KBM-7 (cell line): ENCODE measurements at regions not wholly inside any gene's neighbourhood (a gene's known extent, or its start where the extent isn't known, plus 50 kb on each side); places are given as distances from the start of the nearest gene placed in this dataset.
"Not testable (repeated sequence)": the region's sequence is repeated elsewhere in the genome, so short reads cannot be mapped to it uniquely, and the experiment has no call there.

Experiments used
- DNase-seq: peaks from one replicate; pipeline ENCODE4 v3.0.0-alpha.2; 2015
- in situ Hi-C: fragments of 300-500 bp; cut with MboI; formaldehyde crosslinking; loops from 2 replicates; pipeline ENCODE4 v1.14.3; 2020; ENCODE audit warnings: low sequenced_read_pairs, low pct_unique_long_range_greater_than_20kb, mixed read lengths

- not testable (repeated sequence) for DNase-seq
These were observed 139.8 kb downstream of the SPATA31A6 start for GRCh38 chr9:42323084-42323809.

GRCh38 chr9:42325142-42325541 is 141.7 kb downstream of the SPATA31A6 start:
- DNase-seq, in situ Hi-C loops: not testable (repeated sequence)

More at GRCh38 chr9:42323084-42323809, 139.8 kb downstream of the SPATA31A6 start:
- in situ Hi-C loops, result not testable (repeated sequence)

DNA sequence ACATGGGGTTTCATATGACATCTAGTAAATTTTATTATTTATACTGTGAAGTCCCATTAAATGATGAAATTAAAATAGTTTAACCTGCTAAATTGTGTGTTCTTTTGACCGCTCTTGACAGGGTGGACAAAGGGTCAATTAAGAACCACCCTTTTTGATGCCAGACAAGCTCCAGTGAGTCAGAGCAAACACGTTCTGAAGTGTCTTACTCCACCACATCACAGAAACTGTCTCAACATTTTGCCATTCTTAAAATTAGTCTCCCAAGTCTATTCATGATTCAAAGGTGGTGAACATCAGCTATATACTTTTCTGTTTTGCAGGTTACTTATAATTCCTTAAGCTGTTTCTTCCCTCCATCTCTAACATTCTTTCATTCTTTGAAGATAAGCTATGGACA is 142.1 kb downstream of the SPATA31A6 start:
- DNase-seq, in situ Hi-C loops: not testable (repeated sequence)

DNA sequence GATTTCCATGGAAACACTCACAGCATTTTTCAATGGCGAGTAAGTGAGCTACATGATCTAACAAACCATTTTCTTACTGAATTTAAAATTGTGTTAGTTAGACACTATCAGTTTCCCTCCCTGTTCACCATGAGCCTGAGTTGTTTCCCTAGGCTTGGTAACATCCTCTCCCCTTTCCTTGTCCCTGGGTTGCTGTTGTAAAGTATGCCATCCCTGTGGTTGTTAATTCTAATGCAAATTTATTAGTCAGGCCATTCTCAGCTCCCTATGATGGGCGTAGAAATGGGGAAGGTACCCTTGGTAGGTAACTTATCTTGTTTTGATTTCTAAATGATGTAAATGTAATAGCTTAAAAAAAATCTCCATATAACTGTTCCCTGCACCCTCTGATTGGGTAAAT is 143.0 kb downstream of the SPATA31A6 start:
- DNase-seq, in situ Hi-C loops: not testable (repeated sequence)

GRCh38 chr9:42335342-42335741 is 151.9 kb downstream of the SPATA31A6 start:
- in situ Hi-C loops, DNase-seq: not testable (repeated sequence)

- in situ Hi-C loops, DNase-seq: not testable (repeated sequence)
These were observed 152.7 kb downstream of the SPATA31A6 start for GRCh38 chr9:42335984-42336657.

DNA sequence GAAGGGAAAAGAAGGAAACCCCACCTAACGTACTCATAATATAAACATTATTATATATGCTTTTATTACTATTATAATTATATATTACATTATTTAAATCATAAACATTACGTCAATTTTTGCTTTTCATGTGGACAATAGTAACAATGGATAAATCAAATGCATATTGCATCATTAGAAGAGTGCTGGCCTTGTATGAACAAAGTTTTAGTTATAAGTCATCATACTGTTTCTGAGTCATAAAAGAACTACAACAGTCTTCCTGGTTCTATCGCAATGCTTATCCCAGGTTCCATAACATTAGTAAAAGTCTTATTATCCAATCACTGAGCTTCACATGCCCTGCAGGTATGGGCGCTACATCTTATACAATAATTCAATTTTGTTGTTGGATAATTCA is 154.8 kb downstream of the SPATA31A6 start:
- in situ Hi-C loops, DNase-seq: not testable (repeated sequence)

GRCh38 chr9:42339671-42340434 is 156.4 kb downstream of the SPATA31A6 start:
- in situ Hi-C loops, result not testable (repeated sequence)

GRCh38 chr9:42340435-42340723 is 156.9 kb downstream of the SPATA31A6 start:
- in situ Hi-C loops, DNase-seq: not testable (repeated sequence)

More at GRCh38 chr9:42339671-42340434, 156.4 kb downstream of the SPATA31A6 start:
- DNase-seq, result not testable (repeated sequence)

DNA sequence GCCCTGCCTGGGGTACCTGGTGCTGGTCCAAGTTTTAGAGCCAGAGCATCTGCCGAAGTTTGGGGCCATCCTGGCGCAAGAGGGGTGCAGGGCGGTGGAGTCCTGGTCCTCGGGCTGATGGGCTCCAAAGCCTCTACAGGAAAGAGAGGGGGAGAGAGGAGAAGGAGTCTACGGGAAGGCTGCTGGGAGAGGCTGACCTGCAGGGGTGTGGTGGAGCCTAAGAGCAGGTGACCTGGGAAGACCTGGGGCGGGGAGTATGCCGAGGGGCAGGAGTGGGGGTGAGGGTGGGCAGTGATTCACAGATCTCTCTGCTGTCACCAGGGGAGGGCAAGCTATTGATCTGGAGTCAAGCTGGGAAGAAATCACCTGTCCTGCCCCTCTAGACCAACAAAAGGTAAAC is 158.4 kb downstream of the SPATA31A6 start:
- DNase-seq, in situ Hi-C loops: not testable (repeated sequence)

DNA sequence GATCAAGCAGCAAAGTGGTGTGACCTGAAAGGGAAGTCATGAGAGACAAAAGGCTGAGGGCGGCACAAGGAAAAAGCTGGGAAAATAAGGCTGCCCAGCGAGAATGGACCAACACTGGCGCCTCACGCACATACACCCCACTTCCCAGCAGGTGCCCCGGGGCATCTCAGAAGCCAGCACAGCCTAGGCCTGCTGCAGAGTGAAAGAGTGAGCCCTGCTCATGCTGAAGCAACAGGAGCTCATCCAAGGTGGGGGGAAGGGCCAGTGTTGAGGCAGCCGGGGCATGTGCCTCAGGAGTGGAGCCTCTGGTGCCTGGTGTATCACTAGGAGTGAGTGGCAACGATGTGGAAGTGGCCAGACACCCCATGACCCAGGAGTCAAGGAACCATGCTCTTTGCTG is 158.8 kb downstream of the SPATA31A6 start:
- in situ Hi-C loops, result not testable (repeated sequence)

DNA sequence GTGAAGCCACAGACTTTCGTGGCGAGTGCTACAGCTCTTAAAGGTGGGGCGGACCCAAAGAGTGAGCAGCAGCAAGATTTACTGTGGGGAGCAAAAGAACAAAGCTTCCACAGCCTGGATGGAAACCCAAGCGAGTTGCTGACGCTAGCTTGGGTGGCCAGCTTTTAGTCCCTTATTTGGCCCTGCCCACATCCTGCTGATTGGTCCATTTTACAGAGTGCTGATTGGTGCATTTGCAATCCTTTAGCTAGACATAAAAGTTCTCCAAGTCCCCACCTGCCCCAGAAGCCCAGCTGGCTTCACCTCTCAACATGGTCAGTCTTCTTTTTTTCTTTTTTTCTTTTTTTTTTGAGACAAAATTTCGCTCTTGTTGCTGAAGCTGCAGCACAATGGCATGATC is 161.0 kb downstream of the SPATA31A6 start:
- in situ Hi-C loops, DNase-seq: not testable (repeated sequence)

More for the DNA sequence above, 158.8 kb downstream of the SPATA31A6 start:
- DNase-seq, result not testable (repeated sequence)

DNA sequence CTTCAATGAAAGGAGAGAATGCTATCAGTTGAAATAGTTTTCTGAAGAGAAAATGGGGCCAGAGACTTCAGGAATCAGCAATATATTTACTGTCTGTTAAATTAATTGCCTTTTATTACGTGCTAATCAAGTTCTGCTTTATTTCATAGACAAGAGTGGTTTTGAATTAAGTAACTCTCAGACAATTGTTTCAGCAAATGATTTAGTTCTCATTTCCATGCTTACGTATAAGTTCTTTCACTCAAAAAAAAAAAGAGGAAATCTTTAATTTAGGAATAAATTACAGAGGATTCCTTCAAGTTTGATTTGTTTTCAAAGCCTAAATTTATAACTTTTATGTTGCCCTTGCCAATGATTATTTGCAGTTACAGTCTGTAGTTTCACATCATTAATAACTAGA is 163.5 kb downstream of the SPATA31A6 start:
- in situ Hi-C loops, result not testable (repeated sequence)

GRCh38 chr9:42349181-42349580 is 165.7 kb downstream of the SPATA31A6 start:
- DNase-seq, in situ Hi-C loops: not testable (repeated sequence)

More for the DNA sequence above, 163.5 kb downstream of the SPATA31A6 start:
- not testable (repeated sequence) for DNase-seq

DNA sequence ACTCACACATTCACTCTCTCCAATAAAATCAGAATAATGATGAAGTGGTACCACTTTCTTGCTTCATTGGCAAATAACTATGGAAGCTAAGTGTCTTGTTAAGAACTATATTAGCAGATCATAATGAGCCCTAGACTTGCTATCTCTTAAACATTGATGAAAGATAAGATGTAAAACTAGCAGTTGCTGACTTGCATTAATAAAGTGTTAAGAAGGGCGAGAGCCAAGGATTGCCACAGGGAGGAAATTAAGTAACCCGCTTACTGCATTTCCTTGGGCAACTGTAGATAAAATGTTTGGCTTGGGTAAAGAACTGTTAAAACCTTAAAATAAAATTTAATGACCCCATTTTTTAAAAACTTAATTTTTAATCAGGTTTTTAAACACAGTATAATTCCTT is 167.0 kb downstream of the SPATA31A6 start:
- DNase-seq, in situ Hi-C loops: not testable (repeated sequence)

- DNase-seq, in situ Hi-C loops: not testable (repeated sequence)
These were observed 174.3 kb downstream of the SPATA31A6 start for GRCh38 chr9:42357604-42358373.

DNA sequence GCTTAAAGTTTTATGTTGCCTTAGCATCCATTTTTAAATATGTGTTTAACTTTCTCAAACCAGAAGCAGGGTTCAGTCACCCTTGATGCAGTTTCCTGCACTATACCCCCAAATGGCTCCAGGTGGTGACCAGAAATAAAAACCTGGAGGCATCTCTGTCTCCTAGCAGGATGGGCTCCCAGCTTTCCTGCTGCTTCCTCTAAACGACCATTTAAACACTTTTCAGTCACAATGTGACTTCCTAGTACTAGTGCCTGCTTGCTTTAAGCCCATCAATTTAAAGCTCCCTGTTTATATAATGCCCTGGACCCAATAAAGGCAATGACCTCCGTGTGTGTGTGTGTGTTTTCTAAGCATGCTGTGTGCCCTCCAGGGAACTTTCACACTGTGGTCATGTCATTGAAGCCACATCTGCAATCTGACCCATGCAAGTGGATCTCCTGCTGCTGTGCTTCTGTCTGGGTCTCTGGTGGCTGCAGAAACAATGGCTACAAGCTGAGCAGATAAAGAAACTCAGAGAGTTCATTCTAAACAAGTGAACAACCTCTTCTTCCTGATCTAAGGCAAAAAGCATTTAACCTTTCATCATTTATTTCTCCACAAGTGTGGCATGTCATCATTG is 175.3 kb downstream of the SPATA31A6 start:
- in situ Hi-C loops, DNase-seq: not testable (repeated sequence)

DNA sequence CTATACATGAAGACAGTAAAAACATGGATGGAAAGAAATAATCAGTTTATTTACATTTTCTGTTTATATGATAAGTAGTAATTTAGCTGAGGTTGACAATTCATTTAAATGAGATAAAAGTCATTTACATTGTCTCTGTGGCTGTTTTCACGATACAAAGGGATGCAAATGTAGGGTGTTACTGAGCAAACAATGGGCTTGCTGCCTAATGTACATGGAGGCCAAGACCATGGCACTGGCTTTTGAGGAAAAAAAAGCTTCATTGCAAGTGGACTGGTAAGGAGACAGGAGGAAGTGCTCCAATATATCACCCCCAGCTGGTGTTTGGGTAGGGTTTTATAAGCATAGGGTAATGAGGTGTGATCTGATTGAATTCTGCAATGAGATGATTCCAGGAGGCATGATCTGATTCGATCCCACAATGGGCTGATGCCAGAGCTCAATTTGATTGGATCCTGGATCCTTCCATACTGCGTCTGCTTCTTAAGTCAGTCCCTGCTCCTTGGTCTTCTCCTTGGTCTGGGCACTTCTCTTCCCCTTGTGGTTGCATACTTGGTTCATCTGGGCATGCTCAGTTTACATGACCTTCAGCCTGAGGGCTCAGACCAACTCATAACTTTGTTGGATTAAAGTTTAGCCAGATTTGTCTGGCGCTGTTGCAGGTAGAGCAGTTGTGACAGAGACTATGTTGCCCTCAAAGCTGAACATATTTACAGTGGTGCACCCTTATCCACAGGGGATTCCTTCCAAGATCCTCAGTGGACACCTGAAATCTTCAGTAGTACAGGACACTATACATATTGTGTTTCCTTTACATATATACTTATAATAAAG is 181.2 kb downstream of the SPATA31A6 start:
- DNase-seq, in situ Hi-C loops: not testable (repeated sequence)
